ENCODE measurements at regions not wholly inside any gene's neighbourhood (a gene's known extent, or its start where the extent isn't known, plus 50 kb on each side); places are given as distances from the start of the nearest gene placed in this dataset.

- H4K20me1 ChIP-seq (ENCODE audit: low read depth, low read length): no peaks in the 10 kb centered on the region
- H3K4me3 ChIP-seq (ENCODE audit: insufficient read depth, low read length, poor library complexity, severe bottlenecking): no peak overlapping the region
- no peak overlapping the region for H3K4me2 ChIP-seq (ENCODE audit: low read depth, low read length, poor library complexity, severe bottlenecking)
- H2AFZ ChIP-seq (ENCODE audit: low read depth, low read length, severe bottlenecking): peak overlapping the region; percentile 3
- TF ChIP-seq, protein P1, sequence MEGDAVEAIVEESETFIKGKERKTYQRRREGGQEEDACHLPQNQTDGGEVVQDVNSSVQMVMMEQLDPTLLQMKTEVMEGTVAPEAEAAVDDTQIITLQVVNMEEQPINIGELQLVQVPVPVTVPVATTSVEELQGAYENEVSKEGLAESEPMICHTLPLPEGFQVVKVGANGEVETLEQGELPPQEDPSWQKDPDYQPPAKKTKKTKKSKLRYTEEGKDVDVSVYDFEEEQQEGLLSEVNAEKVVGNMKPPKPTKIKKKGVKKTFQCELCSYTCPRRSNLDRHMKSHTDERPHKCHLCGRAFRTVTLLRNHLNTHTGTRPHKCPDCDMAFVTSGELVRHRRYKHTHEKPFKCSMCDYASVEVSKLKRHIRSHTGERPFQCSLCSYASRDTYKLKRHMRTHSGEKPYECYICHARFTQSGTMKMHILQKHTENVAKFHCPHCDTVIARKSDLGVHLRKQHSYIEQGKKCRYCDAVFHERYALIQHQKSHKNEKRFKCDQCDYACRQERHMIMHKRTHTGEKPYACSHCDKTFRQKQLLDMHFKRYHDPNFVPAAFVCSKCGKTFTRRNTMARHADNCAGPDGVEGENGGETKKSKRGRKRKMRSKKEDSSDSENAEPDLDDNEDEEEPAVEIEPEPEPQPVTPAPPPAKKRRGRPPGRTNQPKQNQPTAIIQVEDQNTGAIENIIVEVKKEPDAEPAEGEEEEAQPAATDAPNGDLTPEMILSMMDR (IDR thresholded peaks at IDR 0.05; ENCODE audit: insufficient read depth, low read length, poor library complexity, severe bottlenecking): no peak
- TF ChIP-seq EZH2phosphoT487 (conservative IDR thresholded peaks at IDR 0.05; ENCODE audit: low read length): no peak
- no peak overlapping the region for H3K9ac ChIP-seq (ENCODE audit: low read length)
- H3K9me2 ChIP-seq (replicated peaks; ENCODE audit: insufficient read depth, low read length): no peaks in the 10 kb centered on the region
- H3K27me3 ChIP-seq (ENCODE audit: low read length): no peaks in the 10 kb centered on the region
- no peaks in the 10 kb centered on the region for H3K79me2 ChIP-seq (ENCODE audit: insufficient read depth, low read length)
- H3K27ac ChIP-seq (ENCODE audit: low read depth, low read length): no peak overlapping the region
- H3F3A ChIP-seq (ENCODE audit: insufficient read depth): no peaks in the 10 kb centered on the region
- peaks cover 4% of the 10 kb centered on the region; the same call in 1 of the 2 replicates for H3K36me3 ChIP-seq (ENCODE audit: low read length)
- H3K9me3 ChIP-seq (ENCODE audit: insufficient read depth, low read length): no peaks in the 10 kb centered on the region
Measured at GRCh38 chr13:65401315-65401714, 1828.8 kb downstream of the PCDH9 start.

GRCh38 chr13:65400702-65401101 lies 1829.4 kb downstream of the PCDH9 start:
- no peak for TF ChIP-seq EZH2phosphoT487 (conservative IDR thresholded peaks at IDR 0.05; ENCODE audit: low read length)
- TF ChIP-seq, protein P1 (IDR thresholded peaks at IDR 0.05; ENCODE audit: insufficient read depth, low read length, poor library complexity, severe bottlenecking): no peak

DNA sequence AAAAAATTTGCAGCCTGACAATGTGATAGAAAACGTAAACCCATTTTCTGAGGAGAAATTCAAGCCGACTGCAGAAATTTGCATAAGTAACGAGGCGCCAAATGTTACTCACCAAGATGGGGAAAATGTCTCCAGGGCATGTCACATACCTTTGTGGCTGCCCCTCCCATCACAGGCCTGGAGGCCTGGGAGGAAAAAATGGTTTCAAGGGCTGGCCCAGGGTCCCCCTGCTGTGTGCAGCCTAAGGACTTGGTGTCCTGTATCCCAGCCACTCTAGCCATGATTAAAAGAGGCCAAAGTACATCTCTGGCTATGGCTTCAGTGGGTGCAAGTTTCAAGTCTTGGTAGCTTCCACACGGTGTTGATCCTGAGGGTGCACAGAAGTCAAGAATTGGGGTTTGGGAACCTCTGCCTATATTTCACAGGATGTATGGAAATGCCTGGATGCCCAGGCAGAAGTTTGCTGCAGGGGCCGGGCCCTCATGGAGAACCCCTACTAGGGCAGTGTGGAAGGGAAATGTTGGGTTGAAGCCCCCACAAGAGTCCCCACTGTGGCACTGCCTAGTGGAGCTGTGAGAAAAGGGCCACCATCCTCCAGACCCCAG lies 1842.3 kb downstream of the PCDH9 start:
- Histone ChIP-seq H3F3A (ENCODE audit: insufficient read depth) (no peaks in the 10 kb centered on the region), H2AFZ (ENCODE audit: low read depth, low read length, severe bottlenecking) (no peak overlapping the region), H3K4me2 (ENCODE audit: low read depth, low read length, poor library complexity, severe bottlenecking) (no peak overlapping the region), H3K79me2 (ENCODE audit: insufficient read depth, low read length) (no peaks in the 10 kb centered on the region), H3K27me3 (ENCODE audit: low read length) (no peaks in the 10 kb centered on the region), H3K27ac (ENCODE audit: low read depth, low read length) (no peak overlapping the region), H4K20me1 (ENCODE audit: low read depth, low read length) (no peaks in the 10 kb centered on the region), H3K36me3 (ENCODE audit: low read length) (no peaks in the 10 kb centered on the region; the same call in 1 of the 2 replicates), H3K9me2 (replicated peaks; ENCODE audit: insufficient read depth, low read length) (no peaks in the 10 kb centered on the region), H3K4me3 (ENCODE audit: insufficient read depth, low read length, poor library complexity, severe bottlenecking) (no peak overlapping the region), H3K9me3 (ENCODE audit: insufficient read depth, low read length) (peaks cover 15% of the 10 kb centered on the region; the same call in 1 of the 2 replicates), H3K9ac (ENCODE audit: low read length) (no peak overlapping the region)
- no peak for TF ChIP-seq EZH2phosphoT487 (conservative IDR thresholded peaks at IDR 0.05; ENCODE audit: low read length)
- TF ChIP-seq, protein P1 (IDR thresholded peaks at IDR 0.05; ENCODE audit: insufficient read depth, low read length, poor library complexity, severe bottlenecking): no peak

More at GRCh38 chr13:65400702-65401101, 1829.4 kb downstream of the PCDH9 start:
- Histone ChIP-seq H3F3A (ENCODE audit: insufficient read depth) (no peaks in the 10 kb centered on the region), H2AFZ (ENCODE audit: low read depth, low read length, severe bottlenecking) (peak overlapping the region; percentile 71), H3K4me2 (ENCODE audit: low read depth, low read length, poor library complexity, severe bottlenecking) (no peak overlapping the region), H3K4me3 (ENCODE audit: insufficient read depth, low read length, poor library complexity, severe bottlenecking) (no peak overlapping the region), H3K27ac (ENCODE audit: low read depth, low read length) (no peak overlapping the region), H3K9ac (ENCODE audit: low read length) (no peak overlapping the region), H3K36me3 (ENCODE audit: low read length) (peaks cover 4% of the 10 kb centered on the region; the same call in 1 of the 2 replicates), H3K9me3 (ENCODE audit: insufficient read depth, low read length) (no peaks in the 10 kb centered on the region), H3K79me2 (ENCODE audit: insufficient read depth, low read length) (no peaks in the 10 kb centered on the region), H3K27me3 (ENCODE audit: low read length) (no peaks in the 10 kb centered on the region), H3K9me2 (replicated peaks; ENCODE audit: insufficient read depth, low read length) (no peaks in the 10 kb centered on the region), H4K20me1 (ENCODE audit: low read depth, low read length) (no peaks in the 10 kb centered on the region)

Measured in SU-DHL-6 (cell line).